Occipital lobe (tissue), 1 donor: ENCODE measurements at regions not wholly inside any gene's neighbourhood (a gene's known extent, or its start where the extent isn't known, plus 50 kb on each side); places are given as distances from the start of the nearest gene placed in this dataset.
"Not testable (repeated sequence)": the region's sequence is repeated elsewhere in the genome, so short reads cannot be mapped to it uniquely, and the experiment has no call there.

Experiments used
- DNase-seq: peaks from one replicate; lab custom pipeline; 2025; lab: John Stamatoyannopoulos, UW

- no peak for DNase-seq
These were observed 260.9 kb downstream of the RAD51AP2 start for GRCh38 chr2:17257189-17257909.

DNA sequence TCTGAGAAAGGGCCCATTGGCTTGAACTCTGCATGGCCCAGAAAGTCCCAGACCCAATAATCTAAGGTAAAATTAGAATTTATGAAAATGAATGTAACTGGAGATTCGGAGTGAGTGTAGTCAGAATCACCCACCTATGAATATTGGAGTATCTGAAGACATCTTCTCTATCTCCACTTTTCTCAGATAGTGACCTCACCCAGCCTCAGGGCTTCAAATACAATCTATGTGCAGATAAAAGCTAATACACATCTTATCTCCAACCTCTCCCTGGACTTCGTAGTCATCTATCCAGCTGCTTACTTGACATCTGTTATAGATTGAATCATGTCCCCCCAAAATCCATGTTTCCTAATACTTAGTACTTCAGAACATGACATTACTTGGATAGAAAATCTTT lies 263.2 kb downstream of the RAD51AP2 start:
- DNase-seq: no peak

- no peak for DNase-seq
These were observed 263.8 kb downstream of the RAD51AP2 start for GRCh38 chr2:17254421-17254820.

DNA sequence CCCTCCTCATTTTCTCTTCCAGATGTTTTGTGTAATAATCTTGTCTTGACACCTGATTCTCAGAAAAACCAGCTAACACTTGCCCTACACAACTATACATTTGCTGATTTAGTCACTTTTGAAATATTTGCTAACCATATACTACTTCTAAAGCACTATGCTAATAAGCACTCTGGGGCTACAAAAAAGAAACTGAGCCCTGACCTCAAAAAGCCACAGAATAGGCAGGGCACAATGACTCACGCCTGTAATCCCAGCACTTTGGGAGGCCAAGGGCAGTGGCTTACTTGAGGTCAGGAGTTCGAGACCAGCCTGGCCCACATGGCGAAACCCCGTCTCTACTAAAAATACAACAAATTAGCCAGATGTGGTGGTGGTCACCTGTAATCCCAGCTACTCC lies 266.0 kb downstream of the RAD51AP2 start:
- no peak for DNase-seq

DNA sequence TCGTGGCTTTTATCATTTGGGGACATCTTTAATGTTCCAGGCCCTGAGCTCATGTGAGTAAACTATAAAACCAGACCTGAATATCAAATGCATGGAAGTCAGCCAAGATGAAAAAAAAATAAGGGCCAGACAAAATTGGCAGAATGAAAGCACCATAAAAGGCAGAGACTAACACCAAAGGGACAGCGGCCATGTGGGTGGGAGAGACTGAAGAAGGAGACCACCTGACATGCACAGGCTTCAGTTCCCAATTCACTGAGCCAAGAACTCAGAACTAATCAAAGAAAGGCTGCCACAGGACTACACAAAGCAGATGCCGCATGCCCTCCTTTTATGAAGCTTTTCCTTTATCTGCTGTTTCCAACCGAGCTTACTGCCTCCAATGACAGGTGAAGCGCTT lies 267.1 kb downstream of the RAD51AP2 start:
- DNase-seq: no peak

DNA sequence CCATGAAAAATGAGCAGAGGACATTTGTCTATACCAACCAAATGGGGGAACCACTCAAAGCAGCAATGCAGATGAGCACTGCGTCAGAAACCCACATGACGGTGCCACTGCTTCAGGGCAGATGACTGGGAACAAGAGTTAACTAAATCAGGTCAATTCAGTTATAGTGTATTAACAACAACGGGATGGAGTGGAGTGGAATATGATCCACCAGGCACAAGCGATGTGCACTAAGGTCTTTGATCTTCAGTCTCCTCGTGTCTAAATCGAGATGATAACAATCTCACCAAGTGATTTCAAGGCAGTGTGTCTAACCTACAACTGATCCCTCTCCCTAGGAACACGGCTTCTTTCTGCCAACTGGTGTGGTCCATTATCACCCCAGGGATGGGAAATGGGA lies 269.0 kb downstream of the RAD51AP2 start:
- DNase-seq: no peak

DNA sequence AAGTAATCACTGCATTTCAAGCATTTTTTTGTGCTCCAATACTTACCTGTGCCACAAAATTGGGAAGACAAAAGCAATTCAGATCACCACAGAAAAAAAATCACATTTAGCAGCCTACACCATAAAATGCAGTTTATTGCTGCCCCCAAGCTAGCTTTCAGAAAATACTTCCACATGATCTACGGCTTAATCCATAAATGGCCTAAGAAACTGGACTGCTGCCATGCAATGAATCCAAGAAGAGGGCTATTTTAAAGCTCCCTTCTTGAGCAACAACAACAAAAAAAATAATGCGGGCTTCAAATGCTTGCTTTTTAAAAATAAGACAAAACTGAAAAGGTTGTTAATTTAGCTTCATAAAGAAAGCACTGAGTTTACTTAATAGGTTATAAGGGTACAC lies 272.3 kb downstream of the RAD51AP2 start:
- no peak for DNase-seq

DNA sequence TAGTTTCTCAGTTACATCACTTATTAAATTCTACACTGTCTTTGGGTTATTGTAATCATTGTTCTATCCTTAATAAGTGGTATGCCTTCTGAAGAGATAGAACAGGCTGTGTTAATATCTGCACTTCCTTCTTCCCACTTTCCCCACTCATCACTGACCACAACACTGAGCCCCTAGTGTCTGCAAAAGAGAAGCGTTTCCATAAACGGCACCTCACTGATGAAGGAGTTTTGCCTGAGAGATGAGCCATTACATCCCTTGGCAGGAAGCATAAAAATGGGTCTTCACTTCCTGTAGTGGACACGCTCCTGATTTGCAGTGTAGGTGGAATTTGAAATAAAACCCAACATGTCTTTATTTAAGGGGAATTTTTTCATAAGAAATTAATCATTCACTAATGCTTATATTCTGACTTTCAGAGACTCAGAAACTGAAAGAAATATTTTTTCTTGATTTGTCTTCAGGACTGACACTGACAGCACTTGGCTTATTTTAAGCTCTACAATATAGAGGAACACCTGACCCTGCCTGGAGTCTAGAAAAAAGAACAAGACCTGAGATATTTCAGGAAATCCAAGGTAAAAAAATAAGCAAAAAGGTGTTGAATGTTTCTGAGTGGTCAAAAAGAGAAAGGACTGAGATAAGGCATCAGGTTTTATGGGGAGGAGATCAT lies 275.3 kb downstream of the RAD51AP2 start:
- no peak for DNase-seq

DNA sequence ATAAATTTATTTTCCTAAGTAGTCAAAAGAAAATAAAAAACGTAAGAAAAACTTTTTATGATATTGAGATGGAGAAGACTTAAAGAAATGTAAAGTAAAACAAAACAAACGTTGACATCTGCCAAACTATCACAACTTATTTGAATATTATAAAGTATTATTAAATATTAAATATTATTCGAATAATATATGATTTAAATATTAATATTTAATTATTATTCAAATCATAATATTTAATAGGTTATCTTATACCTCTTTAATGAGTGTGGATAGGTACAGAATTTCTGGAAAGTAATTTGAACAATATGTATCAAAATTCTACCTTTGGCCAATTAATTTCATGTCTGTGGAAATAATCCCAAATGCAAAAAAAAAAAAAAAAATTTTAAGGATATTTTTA lies 278.7 kb downstream of the RAD51AP2 start:
- DNase-seq: no peak

DNA sequence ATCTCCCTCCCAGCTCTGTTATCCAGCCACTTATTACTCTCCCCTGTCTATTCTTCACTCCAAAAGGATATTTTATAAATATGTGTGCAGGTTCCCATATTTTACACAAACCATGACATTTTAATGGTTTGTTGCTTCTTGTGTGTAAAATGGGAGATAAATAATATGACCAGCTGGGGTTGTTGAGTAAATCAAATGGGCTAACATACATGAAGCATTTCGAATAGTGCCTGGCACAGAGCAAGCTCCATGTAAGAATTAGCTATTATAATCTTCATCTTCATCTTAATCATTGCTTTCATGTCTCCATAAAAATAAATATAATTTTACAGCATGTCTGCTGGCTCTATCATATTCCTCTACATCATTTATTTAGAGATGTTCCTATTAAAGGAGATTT lies 283.1 kb downstream of the RAD51AP2 start:
- no peak for DNase-seq

DNA sequence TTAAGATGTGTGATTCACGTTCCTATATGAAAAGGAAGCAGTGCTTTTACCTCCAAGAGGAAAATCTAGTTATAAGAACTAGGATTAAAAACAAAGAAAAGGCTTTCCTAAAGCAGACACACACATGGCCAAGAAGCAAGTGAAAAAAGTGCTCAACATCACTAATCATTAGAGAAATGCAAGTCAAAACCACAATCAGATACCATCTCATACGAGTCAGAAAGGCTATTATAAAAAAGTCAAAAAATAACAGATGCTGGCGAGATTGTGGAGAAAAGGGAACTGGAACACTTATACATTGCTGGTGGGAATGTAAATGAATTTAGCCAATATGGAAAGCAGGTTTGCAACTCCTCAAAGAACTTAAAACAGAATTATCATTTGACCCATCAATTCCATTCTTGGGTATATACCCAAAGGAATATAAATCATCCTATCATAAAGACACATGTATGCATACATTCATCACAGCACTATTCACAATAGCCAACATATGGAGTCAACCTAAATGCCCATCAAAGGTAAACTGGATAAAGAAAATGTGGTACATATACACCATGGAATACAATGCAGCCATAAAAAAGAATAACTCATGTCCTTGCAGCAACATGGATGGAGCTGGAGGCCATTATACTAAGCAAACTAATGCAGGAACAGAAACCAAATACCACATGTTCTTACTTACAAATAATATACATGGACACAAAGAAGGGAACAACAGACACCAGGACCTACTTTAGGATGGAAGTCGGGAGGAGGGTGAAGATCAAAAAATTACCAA lies 285.3 kb downstream of the RAD51AP2 start:
- no peak for DNase-seq

- no peak for DNase-seq
These were observed 286.8 kb downstream of the RAD51AP2 start for GRCh38 chr2:17231394-17231965.

GRCh38 chr2:17229414-17229813 lies 288.8 kb downstream of the RAD51AP2 start:
- no peak for DNase-seq

DNA sequence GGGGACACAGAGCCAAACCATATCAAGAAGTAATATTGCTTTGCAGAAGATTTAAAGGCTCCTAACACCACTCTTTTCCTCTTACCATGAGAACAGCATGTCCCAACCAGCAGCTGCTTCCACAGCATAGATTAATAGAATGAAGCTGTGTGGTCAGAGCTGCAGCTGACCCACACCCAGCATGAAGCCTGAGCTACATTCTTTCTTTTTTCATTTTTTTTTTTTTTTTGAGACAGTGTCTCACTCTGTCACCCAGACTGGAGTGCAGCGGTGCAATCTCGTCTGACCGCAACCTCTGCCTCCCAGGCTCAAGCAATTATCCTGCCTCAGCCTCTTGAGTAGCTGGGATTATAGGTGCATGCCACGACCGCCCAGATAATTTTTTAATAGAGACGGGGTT lies 289.8 kb downstream of the RAD51AP2 start:
- no peak for DNase-seq

- no peak for DNase-seq
These were observed 290.4 kb downstream of the RAD51AP2 start for GRCh38 chr2:17227856-17228255.

GRCh38 chr2:17226941-17227490 lies 291.2 kb downstream of the RAD51AP2 start:
- DNase-seq: no peak

DNA sequence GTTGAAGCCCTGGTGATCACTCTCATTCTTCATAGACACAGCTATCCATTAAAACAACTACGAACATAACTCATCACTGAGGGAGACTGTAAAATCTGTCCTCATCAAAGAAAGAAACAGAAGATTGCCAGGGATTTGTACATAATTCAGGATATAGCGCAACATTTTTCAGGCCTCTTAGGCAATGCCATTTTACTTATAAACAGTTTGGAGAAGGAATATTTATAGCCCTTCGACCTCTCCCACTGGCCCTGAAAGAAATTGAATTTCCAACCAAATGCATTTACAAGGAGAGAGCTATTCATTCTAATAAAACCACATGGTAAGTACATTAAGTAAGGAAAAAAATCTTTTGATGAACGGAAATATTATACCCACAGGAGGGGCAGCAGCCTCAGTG lies 295.0 kb downstream of the RAD51AP2 start:
- no peak for DNase-seq

DNA sequence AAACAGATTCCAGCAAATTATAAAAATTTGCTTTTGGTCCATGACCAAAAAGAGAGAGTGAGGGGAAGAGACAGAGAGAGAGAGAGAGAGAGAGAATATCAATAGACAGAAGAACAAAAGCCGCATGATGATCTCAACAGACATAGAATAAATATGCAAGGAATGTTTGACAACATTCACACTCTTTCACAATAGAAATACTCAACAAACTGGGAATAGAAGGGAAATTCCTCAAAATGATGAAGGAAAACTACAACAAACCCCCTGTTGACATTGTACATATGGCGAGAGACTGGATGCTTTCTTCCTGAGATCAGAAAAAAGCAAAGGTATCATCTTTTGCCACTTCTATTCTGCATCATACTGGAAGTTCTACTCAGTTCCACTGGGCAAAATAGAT lies 309.7 kb downstream of the RAD51AP2 start:
- no peak for DNase-seq

DNA sequence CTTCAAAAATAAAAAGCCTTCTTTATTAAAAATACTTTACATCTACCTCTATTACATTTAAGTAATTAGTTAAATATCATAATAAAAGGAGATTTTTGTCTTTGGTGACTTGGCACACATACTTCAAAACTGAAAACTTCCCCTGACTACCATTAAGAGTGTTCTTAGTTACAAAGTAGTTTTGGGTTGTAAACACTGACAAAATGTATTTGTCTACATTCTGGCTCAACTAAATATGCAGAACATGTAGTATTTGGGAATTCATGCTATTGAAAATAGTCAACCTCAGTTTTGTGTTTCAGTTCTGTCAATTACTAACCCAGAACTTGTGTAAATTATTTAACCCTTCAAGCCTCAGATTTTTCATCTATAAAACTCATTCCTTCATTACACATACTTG lies 311.5 kb downstream of the RAD51AP2 start:
- DNase-seq: no peak

DNA sequence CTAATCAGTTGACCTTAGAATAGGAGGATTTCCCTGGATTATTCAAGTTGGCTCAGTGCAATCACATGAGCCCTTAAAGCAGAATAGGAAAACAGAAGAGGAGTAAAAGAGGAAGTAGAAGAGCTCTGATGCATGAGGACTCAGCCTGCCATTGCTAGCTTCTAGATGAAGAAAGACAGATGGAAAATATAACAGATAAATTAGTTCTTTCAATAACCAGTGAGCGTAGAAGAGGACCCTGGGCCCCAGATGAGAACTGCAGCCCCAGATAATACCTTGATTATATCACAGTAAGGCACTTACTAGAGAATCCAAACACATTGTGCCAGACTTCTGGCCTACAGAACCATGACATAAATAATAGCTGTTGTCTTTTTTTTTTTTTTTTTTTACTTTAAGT lies 314.0 kb downstream of the RAD51AP2 start:
- not testable (repeated sequence) for DNase-seq

- not testable (repeated sequence) for DNase-seq
These were observed 315.6 kb downstream of the RAD51AP2 start for GRCh38 chr2:17202628-17203027.

GRCh38 chr2:17199741-17200140 lies 318.5 kb downstream of the RAD51AP2 start:
- DNase-seq: no peak
